NK-92 treated with Interleukin-12 subunit alpha and Interleukin-12 subunit beta, amount 100 ng/mL, for 24 hours (cell line): ENCODE measurements at regions not wholly inside any gene's neighbourhood (a gene's known extent, or its start where the extent isn't known, plus 50 kb on each side); places are given as distances from the start of the nearest gene placed in this dataset.
"Not testable (repeated sequence)": the region's sequence is repeated elsewhere in the genome, so short reads cannot be mapped to it uniquely, and the experiment has no call there.

Experiments used
- DNase-seq: peaks from one replicate; lab custom pipeline; 2025; lab: John Stamatoyannopoulos, UW

DNA sequence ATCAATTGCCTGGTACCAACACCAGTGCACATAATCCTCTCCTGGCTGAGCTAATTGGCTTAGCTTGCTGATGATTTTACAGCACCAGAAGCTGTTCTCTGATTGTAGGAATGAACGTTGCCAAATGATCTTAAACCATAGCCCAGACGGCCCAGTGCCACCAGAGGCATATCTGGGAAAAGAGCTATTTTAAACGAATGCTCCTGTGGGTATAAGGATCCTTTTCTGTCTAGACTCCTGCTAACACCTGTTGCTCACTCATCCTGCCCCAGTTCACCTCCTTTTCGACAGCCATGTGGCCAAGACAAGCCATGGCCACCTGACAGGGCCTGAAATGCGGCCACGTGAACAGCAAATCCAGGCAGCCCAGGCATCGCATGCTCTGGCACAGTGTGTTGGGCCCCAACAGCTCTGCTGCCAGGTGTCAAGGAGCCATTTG lies 289.9 kb upstream of the SLC30A5 start:
- no peak for DNase-seq

DNA sequence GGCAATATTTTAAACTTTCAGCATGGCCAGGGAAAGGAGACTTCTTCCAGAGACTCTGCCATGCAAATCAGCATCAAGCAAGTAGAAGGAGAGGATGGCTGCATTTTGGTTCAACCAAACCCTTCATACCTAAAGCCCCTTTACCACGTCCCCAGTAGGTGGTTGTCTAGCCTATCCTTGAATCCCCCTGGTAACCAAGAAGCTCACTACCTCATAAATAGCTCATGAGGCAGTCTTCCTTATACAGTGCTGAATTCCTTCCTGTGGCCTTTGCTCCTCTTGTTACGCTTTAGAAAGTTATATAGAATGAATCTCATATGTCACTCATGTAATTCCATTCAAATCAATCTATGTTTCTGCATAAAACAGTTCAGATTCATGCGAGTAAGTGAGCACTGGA lies 289.5 kb upstream of the SLC30A5 start:
- DNase-seq: no peak

DNA sequence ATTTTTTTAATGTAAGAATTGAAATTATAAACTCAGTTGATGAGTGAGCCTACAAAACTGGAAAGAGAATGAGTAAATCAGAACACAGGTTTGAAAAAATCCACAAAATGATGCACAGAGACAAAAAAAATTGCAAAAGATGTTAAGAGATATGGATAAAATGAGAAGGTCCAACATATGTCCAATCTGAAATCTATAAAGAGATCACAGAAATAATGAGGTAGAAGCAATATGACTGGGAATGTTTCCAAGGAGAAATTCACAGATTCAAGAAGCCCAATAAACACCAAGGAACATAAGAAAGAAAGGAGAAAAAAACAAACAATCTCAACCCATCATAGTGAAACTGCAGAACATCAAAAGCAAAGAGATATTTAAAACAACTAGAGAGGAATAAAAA lies 288.4 kb upstream of the SLC30A5 start:
- no peak for DNase-seq

DNA sequence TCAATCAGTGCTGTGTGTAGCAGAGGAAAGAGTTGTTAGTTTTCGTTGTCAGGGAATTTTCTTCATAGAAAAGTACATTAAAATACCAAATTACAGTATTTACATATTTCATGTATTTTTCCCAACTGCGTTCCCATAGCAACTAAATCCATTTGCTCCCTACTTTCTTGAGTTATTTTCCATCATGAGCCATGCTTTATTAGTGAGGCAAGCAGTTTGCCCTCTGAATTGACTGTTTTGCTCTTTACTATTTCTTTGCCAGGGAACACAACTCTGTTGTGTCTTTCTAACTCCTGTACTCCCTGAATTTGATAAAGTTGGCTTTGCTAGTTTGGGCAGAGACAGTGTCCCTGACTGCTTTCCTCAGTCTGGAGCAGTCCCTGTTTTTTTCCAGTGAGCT lies 276.2 kb upstream of the SLC30A5 start:
- DNase-seq: no peak

DNA sequence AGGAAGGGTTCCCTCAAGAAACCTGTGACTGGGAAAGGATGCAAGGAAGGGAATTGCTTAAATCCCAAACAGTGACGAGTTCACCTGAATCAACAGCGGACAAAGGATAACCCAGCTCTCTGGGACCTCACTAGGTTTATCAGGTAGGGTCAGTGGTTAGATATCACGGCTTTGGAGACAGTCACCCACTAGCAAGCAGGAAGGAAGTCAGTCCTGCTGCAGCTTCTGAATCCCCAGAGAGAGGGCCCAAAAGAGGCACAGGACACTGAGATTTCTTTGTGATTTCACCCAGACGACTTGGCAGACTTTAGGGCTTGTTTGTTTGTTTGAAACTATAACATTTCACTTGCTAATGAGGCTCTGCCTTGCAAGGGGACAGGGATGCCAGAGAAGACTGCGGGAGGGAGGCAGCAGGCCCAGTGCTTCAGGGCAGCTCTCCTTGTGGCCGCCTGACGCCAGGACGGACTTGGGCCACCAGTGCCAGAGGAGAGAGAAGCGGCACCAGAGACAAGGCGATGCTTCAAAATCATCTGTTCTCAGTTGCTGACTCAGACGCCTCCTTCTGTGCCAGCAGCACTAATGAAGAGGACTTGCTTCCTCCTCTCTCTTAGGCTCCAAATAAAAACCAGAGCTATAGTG lies 275.6 kb upstream of the SLC30A5 start:
- DNase-seq: no peak

DNA sequence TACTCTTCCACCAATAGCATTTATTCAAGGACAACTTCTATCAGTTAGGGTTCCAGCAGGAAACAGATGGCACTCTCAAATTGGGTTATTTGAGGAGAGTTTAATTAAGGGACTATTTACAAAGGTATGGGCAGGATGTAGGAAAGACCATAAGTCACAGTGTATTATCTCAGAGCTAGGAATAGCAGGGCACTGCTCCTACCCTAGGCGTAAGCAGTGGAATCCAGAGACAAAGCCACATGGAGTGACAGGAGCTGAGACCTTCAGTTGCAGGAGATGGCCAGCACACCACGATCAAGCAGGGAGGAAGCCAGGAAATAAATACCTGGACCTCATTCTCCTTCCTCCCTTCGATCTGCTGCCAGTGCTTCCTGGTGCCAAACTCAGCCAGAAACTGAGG lies 274.9 kb upstream of the SLC30A5 start:
- DNase-seq: no peak

DNA sequence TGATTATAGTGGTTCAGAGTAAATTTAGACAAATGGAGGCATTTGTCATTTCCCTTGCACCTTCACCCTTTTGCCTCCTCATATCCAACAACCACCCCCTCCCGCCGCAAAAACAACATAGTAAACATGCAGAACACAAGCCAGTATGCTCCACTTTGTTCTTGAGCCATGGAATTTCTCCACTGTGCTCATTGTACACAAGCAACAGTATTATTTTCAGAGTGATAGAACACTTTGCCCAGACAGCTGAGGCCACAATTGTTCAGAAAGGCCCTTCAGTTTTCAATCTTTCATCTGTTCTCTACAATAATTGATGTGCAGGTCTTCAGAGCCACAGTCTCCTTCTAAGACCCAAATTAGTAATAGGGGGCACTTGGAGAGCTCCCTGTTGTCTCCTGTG lies 272.8 kb upstream of the SLC30A5 start:
- DNase-seq: no peak

DNA sequence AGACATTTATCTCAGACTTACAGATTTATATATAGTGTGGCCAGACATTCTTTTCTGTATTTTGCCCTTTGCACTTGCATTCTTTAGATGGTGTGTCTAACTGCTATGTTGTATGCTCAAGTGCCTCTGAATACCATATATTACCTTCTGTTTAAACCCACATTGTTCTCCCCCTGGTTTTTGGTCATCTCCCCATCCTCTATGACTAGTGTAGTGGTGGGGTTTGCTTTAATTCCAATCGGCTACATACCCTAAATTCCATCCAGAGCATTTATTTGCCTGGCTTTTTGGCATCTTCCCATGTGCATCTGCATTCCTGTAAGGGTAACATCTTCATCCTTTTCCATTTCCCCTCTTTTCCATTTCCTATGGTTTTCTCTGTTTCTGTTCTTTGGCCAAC lies 271.0 kb upstream of the SLC30A5 start:
- no peak for DNase-seq

DNA sequence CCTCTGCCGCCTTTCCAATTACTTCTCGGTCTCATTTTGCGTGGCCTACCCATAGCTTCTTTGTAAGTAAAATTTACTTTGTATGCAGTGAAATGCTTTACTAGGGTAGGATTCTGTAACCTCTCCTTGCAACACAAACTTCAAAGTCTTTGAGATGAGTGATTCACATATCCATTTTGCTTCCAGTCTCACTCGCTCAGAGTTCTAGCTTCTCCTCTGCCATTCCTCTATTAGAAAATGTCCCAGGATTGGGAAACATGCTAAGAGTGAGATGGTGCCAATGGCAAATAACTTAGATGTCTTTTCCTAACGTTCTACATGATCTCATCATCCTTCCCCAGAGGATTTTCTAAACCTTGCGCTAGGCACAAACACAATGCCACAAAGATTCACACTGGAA lies 270.5 kb upstream of the SLC30A5 start:
- DNase-seq: no peak

DNA sequence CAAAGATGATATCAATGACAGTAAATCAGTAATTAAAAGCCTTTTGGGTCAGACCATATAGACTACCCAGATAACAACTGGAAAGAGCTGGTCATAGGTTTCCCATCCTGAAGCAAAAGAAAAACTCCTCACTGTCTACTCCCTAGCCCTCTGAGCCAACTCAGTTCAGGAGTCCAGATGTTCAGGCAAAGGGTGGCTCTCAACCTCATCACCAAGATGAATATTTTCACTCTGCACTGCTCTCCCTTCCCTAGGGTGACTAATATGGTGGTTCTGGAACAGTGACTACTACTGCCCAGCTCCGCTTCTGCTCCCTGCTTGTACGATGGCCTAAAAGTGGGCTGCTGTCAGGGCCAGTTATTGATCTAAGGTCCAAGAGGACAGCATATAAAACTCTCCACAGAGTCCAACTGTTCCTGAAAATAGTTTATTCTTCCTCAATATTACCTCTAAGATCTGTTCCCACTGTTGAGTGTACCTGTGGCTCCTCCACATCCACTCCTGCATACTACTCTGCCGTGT lies 263.4 kb upstream of the SLC30A5 start:
- no peak for DNase-seq

DNA sequence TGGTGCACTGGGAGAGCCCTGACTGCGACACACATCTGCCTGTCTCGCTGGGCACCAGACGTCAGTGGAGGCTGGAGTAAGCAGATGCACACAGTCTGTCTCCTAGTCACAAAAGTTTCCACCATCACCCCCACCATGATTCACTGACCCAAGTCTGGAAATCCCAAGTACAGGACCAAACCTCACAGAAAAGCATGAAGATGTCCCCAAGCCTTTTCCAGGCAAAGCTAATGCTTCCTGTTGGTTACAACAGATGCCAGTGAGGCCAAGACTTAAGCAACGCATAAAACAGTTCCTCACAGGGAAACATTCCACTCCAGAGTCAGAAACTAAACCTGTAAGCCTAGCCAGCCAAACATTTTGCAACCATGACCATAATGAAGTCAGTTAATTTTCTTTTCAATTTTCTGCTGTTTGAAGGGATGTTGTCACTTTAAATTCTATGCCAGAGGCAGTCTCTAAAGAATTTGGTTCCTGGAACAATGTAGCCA lies 259.3 kb upstream of the SLC30A5 start:
- DNase-seq: no peak

DNA sequence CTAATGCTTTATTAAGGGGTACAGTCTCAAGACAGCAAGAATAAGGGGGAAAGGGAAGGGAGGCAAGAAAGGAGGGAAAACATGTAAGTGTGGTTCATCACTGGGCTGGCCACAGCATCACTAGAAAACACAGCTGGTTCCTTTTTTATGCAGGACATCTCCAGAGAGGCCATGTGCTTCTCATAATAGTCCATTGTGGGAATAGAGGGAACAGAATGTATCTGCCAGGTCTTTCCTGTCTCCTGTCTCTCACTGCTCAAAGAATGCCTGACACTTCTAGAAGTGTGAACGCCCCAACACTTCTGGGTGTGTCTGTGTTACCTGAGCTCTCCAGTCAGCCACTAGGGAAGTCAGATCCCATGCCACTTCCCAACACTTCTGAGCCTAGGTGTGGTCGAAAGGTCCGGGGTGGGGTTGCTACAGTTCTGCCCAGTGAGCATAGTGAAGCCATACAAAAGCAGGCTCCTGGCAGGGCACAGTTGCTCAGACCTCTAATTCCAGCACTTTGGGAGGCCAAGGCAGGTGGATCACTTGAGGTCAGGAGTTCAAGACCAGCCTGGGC lies 255.6 kb upstream of the SLC30A5 start:
- no peak for DNase-seq

DNA sequence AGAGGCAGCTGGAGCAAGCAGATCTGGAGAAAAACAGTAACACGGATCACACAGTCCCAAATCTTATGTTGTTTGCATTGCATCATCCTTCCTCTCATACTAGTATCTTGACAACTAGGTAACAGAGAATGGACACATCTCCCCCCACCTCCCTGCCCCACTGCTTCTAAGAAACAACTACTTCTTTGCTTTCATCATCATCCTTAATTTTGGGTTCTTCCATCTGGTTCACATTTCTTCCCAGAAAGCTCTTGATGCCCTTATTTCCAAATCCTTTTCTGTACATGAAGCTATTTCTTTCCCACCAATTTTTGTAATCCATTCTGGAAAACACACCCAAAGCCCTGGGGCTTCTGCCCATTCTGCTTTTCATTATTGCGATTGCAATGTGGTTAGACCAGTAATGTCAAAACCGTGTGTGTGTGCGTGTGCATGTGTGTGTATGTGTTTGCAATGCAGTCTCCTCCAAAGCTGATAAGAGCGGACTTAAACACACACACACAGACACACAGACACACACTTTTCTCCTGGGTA lies 254.7 kb upstream of the SLC30A5 start:
- no peak for DNase-seq

DNA sequence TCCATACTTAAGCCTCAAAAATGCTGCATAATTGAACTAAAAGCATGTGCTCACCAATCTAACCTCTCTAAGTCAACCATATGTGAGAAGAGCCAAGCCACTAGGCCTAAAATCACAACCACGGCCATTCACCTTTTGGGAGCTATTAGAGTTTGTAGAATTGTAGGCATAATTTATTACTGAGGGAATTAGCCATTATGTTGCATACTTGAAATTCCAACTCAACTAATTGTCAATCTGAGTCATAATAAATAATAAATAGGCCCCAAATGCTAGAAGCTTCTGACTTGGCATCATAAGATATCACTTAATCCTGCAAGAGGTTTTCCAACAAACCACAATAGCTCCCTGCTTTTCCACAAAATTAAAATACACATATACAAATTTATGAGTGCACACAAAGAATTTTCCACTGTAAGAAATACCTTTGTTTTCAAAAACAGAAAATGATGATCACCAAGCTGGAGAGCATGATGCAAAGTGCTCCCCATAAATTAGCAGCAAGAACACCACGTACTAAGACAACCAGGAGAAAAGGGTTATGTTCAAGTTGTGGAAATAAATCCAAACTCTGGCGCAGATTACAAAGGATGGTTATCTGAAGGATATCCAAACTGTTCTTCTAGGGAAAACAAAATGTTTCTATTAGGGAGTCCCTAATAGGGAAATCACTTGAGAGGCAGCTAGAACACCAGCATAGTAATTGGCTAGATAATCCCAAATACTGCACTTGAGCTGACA lies 250.0 kb upstream of the SLC30A5 start:
- DNase-seq: no peak

DNA sequence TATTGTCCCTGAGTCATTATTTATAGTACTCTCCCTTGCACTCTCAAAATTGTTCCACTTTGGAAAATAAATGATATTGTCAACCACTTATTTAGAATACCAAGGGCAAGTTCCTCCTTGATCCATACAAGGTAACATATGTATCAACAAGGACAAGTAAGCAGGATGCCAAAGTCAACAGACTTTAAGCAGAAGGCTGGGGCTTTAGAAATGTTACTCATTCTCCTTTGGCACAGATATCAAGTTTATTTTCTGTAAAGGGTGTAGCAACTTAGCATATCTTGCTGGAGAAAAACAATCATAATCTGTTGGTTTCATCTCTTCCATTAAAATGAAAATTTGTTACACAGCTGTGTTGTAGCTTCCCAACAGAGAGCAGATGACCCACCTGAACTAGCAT lies 248.7 kb upstream of the SLC30A5 start:
- no peak for DNase-seq

DNA sequence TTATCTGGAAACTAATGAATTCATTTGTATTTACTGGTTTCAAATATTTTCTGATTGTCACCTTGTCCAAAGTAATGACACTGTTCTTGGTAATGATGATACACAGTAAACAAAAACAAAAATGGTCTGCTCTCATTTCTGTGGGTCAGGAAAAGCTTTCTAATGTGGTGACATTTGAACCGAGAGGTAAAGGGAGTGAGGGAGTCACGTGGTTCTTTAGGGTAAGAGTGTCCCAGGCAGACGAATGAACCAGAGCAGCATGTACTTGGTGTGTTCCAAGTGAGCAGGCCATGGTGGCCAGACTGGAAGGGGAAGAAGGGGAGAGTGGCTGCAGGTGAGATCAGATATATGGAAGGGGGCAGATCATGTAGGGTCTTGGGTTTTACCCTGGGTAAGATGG lies 247.0 kb upstream of the SLC30A5 start:
- no peak for DNase-seq

DNA sequence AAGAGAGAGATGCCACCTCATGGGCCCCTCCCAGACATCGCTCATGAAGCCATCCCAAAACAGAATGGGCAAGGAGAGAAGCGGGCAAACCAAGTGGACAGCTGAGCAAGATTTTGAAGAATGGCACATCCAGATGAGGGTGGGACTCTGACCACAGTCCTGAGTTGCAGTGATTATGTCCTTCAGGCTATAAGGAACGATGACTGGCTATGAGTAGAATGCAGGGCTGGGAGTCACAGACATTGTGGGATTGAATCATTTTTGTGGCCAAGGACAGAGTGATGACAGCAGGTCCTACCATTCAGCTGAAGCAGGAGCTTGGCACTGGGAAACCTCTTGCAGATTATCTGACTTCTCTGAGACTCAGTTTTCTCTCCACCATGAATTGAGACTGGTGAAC lies 245.7 kb upstream of the SLC30A5 start:
- no peak for DNase-seq

DNA sequence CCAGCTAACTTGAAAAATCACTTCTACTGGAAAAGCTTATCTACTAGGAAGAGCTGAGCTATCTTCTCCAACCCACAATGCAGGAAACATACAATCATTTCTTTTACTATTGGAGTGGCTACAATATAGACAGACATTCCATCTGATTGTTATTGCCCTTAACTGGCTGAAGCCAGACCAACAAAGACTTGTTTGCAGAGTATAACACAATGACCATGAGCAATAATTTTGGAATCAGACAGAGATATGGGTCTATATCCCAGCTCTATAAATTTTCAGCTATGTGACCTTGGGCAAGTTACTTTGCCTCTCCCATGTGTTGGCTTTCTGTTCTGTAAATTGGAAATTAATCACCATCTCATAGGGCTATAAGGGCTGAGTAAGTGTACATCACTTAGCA lies 244.7 kb upstream of the SLC30A5 start:
- no peak for DNase-seq

DNA sequence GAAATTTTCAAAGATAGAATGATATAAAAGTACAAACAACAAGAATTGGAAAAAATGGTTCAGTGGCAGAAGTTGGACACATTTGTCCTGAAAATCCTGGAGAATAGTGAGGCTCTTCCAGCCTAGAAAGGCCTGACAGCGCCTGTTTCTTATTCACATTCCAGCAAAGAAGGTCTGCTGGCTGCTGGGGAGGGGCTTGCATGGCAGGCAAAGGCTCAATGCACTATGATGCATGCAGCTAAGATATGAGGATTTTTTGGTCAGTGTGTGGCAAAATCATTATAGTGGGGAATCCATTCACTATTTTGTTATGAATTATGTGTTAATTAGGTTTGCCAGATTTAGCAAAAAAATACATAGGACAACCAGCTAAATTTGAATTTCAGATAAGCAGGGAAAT lies 243.9 kb upstream of the SLC30A5 start:
- no peak for DNase-seq

DNA sequence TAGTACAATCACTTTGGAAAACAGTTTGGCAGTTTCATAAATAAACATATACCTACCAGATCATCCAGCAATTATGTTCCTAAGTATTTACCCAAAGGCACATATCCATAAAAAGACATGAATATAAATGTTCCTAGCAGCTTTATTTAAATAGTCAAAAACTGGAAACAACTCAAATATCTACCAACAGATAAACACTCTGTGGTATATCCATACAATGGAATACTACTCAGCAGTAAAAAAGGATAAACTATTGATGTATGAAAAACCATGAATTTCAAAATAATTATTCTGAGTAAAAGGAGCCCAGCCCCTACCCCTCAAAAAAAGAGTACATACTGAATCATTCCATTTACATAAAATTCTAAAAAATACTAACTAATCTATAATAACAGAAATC lies 232.7 kb upstream of the SLC30A5 start:
- no peak for DNase-seq

DNA sequence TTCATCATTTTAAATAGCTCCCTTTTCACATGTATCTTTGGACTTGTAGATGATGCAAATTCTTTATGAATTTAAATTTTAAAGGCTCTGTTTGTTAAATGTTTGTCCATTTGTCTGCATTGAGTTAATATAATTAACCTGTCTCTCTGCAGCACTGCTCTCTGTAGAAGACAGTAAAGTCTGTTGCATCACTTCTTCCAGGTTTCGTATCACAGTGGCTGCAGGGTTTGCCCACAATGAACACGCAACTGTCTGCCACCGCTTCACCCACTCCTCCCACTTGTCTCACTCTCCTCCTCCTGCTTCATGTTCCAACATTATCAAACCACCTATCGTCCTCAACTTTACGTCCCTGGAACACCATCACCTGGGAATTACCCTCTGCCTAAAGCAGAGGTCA lies 231.3 kb upstream of the SLC30A5 start:
- DNase-seq: no peak

DNA sequence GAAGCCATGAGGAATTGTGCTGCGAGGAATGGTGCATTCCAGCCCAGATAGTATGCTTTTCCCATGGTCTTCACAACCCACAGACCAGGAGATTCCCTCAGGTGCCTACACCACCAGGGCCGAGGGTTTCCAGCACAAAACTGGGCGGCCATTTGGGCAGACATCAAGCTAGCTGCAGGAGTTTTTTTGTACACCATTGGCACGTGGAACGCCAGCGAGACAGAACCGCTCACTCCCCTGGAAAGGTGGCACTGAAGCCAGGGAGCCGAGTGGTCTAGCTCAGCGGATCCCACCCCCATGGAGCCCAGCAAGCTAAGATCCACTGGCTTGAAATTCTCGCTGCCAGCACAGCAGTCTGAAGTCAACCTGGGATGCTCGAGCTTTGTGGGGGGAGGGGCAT lies 228.6 kb upstream of the SLC30A5 start:
- DNase-seq: not testable (repeated sequence)
